Epithelial cell of esophagus (primary cell): ENCODE measurements at regions not wholly inside any gene's neighbourhood (a gene's known extent, or its start where the extent isn't known, plus 50 kb on each side); places are given as distances from the start of the nearest gene placed in this dataset.

Experiments
- DNase-seq: peaks from one replicate; pipeline ENCODE4 v3.0.0; 2010; ENCODE audit warnings: low read depth
- H3K4me3 ChIP-seq: 2 replicates; pipeline ENCODE4 v1.5.1; 2011; ENCODE audit warnings: mild to moderate bottlenecking, low read length, control low read depth
- TF ChIP-seq, protein P1 (sequence below): IDR thresholded peaks from 2 replicates; pipeline ENCODE4 v1.5.1; 2011; ENCODE audit warnings: low read depth, mild to moderate bottlenecking, low read length, control low read depth, inconsistent platforms; ENCODE audit not compliant: insufficient read depth; ENCODE audit errors: missing control alignments

DNA sequence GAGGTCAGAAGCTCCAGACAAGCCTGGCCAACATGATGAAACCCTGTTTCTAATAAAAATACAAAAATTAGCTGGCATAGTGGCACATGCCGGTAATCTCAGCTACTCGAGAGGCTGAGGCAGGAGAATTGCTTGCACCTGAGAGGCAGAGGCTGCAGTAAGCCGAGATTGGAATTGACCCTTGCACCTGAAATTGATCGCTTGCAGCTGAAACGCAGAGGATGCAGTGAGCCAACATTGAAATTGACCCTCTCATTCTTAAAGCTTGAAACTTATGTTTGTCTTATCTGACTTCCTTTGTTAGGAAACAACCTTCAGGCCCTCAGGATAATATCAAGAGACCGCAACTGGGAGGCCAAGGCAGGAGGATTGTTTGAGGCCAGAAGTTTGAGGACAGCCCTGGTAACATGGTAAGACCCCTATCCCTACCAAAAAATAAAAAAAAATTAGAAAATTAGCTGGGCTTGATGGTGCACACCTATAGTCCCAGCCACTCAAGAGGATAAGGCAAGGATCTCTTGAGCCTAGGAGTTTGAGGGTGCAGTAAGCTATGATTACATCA lies 376.6 kb upstream of the XYLT1 start:
- no peak for DNase-seq
- H3K4me3 ChIP-seq, result no peak overlapping the region
- TF ChIP-seq, protein P1, sequence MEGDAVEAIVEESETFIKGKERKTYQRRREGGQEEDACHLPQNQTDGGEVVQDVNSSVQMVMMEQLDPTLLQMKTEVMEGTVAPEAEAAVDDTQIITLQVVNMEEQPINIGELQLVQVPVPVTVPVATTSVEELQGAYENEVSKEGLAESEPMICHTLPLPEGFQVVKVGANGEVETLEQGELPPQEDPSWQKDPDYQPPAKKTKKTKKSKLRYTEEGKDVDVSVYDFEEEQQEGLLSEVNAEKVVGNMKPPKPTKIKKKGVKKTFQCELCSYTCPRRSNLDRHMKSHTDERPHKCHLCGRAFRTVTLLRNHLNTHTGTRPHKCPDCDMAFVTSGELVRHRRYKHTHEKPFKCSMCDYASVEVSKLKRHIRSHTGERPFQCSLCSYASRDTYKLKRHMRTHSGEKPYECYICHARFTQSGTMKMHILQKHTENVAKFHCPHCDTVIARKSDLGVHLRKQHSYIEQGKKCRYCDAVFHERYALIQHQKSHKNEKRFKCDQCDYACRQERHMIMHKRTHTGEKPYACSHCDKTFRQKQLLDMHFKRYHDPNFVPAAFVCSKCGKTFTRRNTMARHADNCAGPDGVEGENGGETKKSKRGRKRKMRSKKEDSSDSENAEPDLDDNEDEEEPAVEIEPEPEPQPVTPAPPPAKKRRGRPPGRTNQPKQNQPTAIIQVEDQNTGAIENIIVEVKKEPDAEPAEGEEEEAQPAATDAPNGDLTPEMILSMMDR, result no peak

GRCh38 chr16:17846030-17846429 lies 375.3 kb upstream of the XYLT1 start:
- no peak overlapping the region for H3K4me3 ChIP-seq
- TF ChIP-seq, protein P1, result no peak
- DNase-seq, result no peak

GRCh38 chr16:17845031-17845430 lies 374.3 kb upstream of the XYLT1 start:
- no peak overlapping the region for H3K4me3 ChIP-seq
- TF ChIP-seq, protein P1, result no peak
- no peak for DNase-seq

DNA sequence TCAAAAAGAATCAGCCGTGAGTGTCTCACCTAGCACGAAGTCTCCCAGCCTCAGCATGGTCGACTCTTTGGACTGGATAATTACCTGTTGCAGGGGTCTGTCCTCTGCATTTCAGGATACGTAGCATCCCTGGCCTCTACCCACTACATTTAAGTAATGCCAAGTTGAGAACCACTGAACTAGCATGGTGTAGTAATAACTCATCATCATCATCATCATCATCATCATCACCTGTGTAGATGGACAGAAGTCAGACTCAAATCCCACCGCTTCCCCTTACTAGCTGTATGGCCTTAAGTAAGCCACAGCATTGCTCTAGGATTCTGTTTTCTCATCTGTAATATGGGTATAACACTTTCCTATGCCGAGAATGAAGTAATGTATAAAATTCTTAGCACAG lies 373.1 kb upstream of the XYLT1 start:
- TF ChIP-seq, protein P1, result no peak
- DNase-seq, result no peak
- no peak overlapping the region for H3K4me3 ChIP-seq

DNA sequence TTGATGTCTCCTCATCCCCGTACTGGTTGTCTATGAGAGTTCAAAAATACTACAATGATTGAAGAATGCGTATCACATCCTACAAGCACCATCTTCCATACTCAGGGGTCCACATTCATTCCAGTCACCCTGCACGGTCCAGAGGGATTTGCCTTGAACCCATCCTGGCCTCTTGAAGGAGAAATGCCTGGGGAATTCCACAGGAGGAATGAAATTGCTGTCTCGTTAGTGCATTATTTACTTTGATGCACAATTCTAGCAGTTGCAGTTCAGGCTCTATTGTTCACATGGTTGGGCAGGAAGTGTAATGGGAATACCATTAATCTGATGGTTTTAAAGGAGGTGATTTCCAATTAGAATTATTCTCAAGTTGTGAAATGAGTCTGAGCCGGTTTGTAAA lies 369.1 kb upstream of the XYLT1 start:
- DNase-seq, result no peak
- TF ChIP-seq, protein P1, result no peak
- H3K4me3 ChIP-seq, result no peak overlapping the region

- TF ChIP-seq, protein P1, result no peak
- H3K4me3 ChIP-seq, result no peak overlapping the region
- no peak for DNase-seq
Measured at GRCh38 chr16:17839272-17839671, 368.5 kb upstream of the XYLT1 start.

GRCh38 chr16:17836868-17837602 lies 366.3 kb upstream of the XYLT1 start:
- DNase-seq, result peak; percentile 36
- TF ChIP-seq, protein P1, result no peak
- H3K4me3 ChIP-seq, result no peak overlapping the region
